Mucosa of gallbladder (tissue), 1 donor: ENCODE measurements at regions not wholly inside any gene's neighbourhood (a gene's known extent, or its start where the extent isn't known, plus 50 kb on each side); places are given as distances from the start of the nearest gene placed in this dataset.

ENCODE experiments used
- DNase-seq: peaks from one replicate; pipeline ENCODE4 v3.0.0-alpha.2; 2020; ENCODE audit warnings: low spot score
- donor health status: DM: no; HTN: no; CAD: no.

GRCh38 chr11:62073061-62073460, 50.8 kb upstream of the INCENP start:
- no peak for DNase-seq

GRCh38 chr11:62071408-62071807, 52.4 kb upstream of the INCENP start:
- no peak for DNase-seq

GRCh38 chr11:62069986-62070919, 53.6 kb upstream of the INCENP start:
- no peak for DNase-seq

GRCh38 chr11:62069374-62069773, 54.4 kb upstream of the INCENP start:
- no peak for DNase-seq

- no peak for DNase-seq
Measured at GRCh38 chr11:62068730-62069129, 55.1 kb upstream of the INCENP start.

- no peak for DNase-seq
Measured at GRCh38 chr11:62067741-62068140, 56.1 kb upstream of the INCENP start.

GRCh38 chr11:62064221-62064620, 59.6 kb upstream of the INCENP start:
- no peak for DNase-seq

GRCh38 chr11:62062223-62062861, 61.5 kb upstream of the INCENP start:
- DNase-seq: no peak

GRCh38 chr11:62061356-62062222, 62.2 kb upstream of the INCENP start:
- DNase-seq: no peak

- DNase-seq: no peak
Measured at GRCh38 chr11:62057069-62057468, 66.7 kb upstream of the INCENP start.

- no peak for DNase-seq
Measured at GRCh38 chr11:62055970-62056369, 67.8 kb upstream of the INCENP start.

GRCh38 chr11:62054484-62055121, 69.2 kb upstream of the INCENP start:
- no peak for DNase-seq

GRCh38 chr11:62054081-62054480, 69.7 kb upstream of the INCENP start:
- no peak for DNase-seq

GRCh38 chr11:62050716-62051115, 73.1 kb upstream of the INCENP start:
- DNase-seq: no peak

- no peak for DNase-seq
Measured at GRCh38 chr11:62048100-62048499, 75.7 kb upstream of the INCENP start.

GRCh38 chr11:62046568-62047100, 77.2 kb upstream of the INCENP start:
- peak; percentile 28 for DNase-seq

GRCh38 chr11:62044639-62045121, 77.2 kb upstream of the FTH1 start:
- no peak for DNase-seq

- no peak for DNase-seq
Measured at GRCh38 chr11:62035293-62035692, 67.9 kb upstream of the FTH1 start.

- no peak for DNase-seq
Measured at GRCh38 chr11:62034036-62034338, 66.6 kb upstream of the FTH1 start.

- DNase-seq: no peak
Measured at GRCh38 chr11:62033191-62034035, 66.0 kb upstream of the FTH1 start.
